Adrenal gland (tissue), 9 donors: ENCODE measurements at regions not wholly inside any gene's neighbourhood (a gene's known extent, or its start where the extent isn't known, plus 50 kb on each side); places are given as distances from the start of the nearest gene placed in this dataset.

Experiments used
- DNase-seq, 7 donors: peaks; one replicate each; pipeline ENCODE4 v3.0.0-alpha.2; 2019 to 2020
- H3K27ac ChIP-seq, 5 donors: fragments of 200-600 bp; sonication (generic) in 4 of 5; 1 replicate in 3 of 5; 2 replicates in 2 of 5; pipeline versions ENCODE4 v1.5.1 to v1.8.0; 2016 to 2020; ENCODE audit warnings: mild to moderate bottlenecking in 1 of 5
- H3K27me3 ChIP-seq: fragments of 200-600 bp; 2 replicates; pipeline ENCODE4 v1.8.0; 2021
- H3K36me3 ChIP-seq, 2 donors: fragments of 200-600 bp; replicated peaks in 1 of 2; 1 replicate in 1 of 2; 2 replicates in 1 of 2; pipeline versions ENCODE4 v1.5.1 to v1.8.0; 2018 to 2022
- H3K4me1 ChIP-seq, 2 donors: fragments of 200-600 bp; replicated peaks in 1 of 2; 1 replicate in 1 of 2; 2 replicates in 1 of 2; pipeline versions ENCODE4 v1.5.1 to v1.8.0; 2018 to 2021
- H3K4me3 ChIP-seq, 4 donors: fragments of 200-600 bp; sonication (generic) in 3 of 4; one replicate each; pipeline ENCODE4 v1.5.1; 2016 to 2018
- H3K9me3 ChIP-seq, 3 donors: fragments of 200-600 bp; sonication (generic) in 1 of 3; replicated peaks in 1 of 3; 1 replicate in 2 of 3; 2 replicates in 1 of 3; pipeline versions ENCODE4 v1.5.1 to v1.8.0; 2016 to 2021
- CTCF ChIP-seq, 6 experiments: fragments of 450-650 bp in 4 of 6; fragments of 200-600 bp in 2 of 6; sonication (generic) in 1 of 6; IDR thresholded peaks; 1 replicate in 5 of 6; 2 replicates in 1 of 6; pipeline versions ENCODE4 v1.5.1 to v1.8.0; 2016 to 2021; ENCODE audit warnings: antibody characterized with exemption in 6 of 6, mild to moderate bottlenecking in 2 of 6, moderate library complexity in 1 of 6
- POLR2A ChIP-seq, 2 donors: fragments of 450-650 bp; IDR thresholded peaks; one replicate each; pipeline ENCODE4 v1.6.1; 2017; ENCODE audit warnings: antibody characterized with exemption in 2 of 2, mild to moderate bottlenecking in 2 of 2, moderate library complexity in 1 of 2
- WGBS, 4 donors: extraction: QIAGEN DNeasy Blood & Tissue Kit in 2 of 4; methylation state at CpG; one replicate each; pipeline versions ENCODE4 v1.1.5 to v1.1.7; 2013 to 2017; 5-methylcytosine and 5-hydroxymethylcytosine counted together
- intact Hi-C, 2 donors: fragments of 100-400 bp; cut with DNase I; formaldehyde crosslinking; loops; one replicate each; pipeline versions ENCODE4 v1.14.1 to v1.15.0; 2022 to 2023
- donor health status: healthy with polysubstance abuse.
- donor health status: Bipolar disorder and iron deficiency.
- donor health status: DM: yes; HTN: yes; CAD: no.
- donor health status: DM: no; HTN: no; CAD: no.
- donor health status: DM: no; HTN: no; CAD: no.

GRCh38 chr5:117188211-117188610 lies 613.6 kb upstream of the SEMA6A start:
- no peak overlapping the region for H3K27ac ChIP-seq
- H3K4me1 ChIP-seq = no peaks in the 10 kb centered on the region
- no peak for DNase-seq
- WGBS, 4 donors = 19 to 36% (median 30%) methylated on average over 1 of the region's 1 CpG
- H3K36me3 ChIP-seq = no peaks in the 10 kb centered on the region
- H3K27me3 ChIP-seq = no peaks in the 10 kb centered on the region
- intact Hi-C loops = no loop called here
- no peaks in the 10 kb centered on the region for H3K9me3 ChIP-seq
- no peak overlapping the region for H3K4me3 ChIP-seq
- TF ChIP-seq CTCF (IDR thresholded peaks at IDR 0.05) (no peak), POLR2A (IDR thresholded peaks at IDR 0.05) (no peak)

- WGBS, 4 donors = 55 to 68% (median 61%) methylated on average over 3 of the region's 3 CpGs
- no peak overlapping the region for H3K27ac ChIP-seq
- TF ChIP-seq POLR2A (IDR thresholded peaks at IDR 0.05) (no peak), CTCF (IDR thresholded peaks at IDR 0.05) (no peak)
Observed at GRCh38 chr5:117186751-117187150, 612.1 kb upstream of the SEMA6A start.

GRCh38 chr5:117183326-117183725 lies 608.7 kb upstream of the SEMA6A start:
- no peaks in the 10 kb centered on the region for H3K9me3 ChIP-seq
- WGBS, 4 donors = 67 to 85% (median 79%) methylated on average over 2 of the region's 2 CpGs
- no peaks in the 10 kb centered on the region for H3K4me1 ChIP-seq

More at GRCh38 chr5:117186751-117187150, 612.1 kb upstream of the SEMA6A start:
- Histone ChIP-seq H3K4me3 (no peak overlapping the region), H3K9me3 (no peaks in the 10 kb centered on the region), H3K36me3 (no peaks in the 10 kb centered on the region), H3K4me1 (no peaks in the 10 kb centered on the region), H3K27me3 (no peaks in the 10 kb centered on the region)
- intact Hi-C loops = no loop called here
- no peak for DNase-seq

GRCh38 chr5:117182104-117182503 lies 607.5 kb upstream of the SEMA6A start:
- no peak overlapping the region for H3K27ac ChIP-seq
- 80 to 85% (median 82%) methylated on average over 1 of the region's 1 CpG for WGBS, 4 donors
- H3K4me1 ChIP-seq = no peaks in the 10 kb centered on the region
- intact Hi-C loops = no loop called here
- DNase-seq = no peak
- H3K27me3 ChIP-seq = no peaks in the 10 kb centered on the region
- TF ChIP-seq CTCF (IDR thresholded peaks at IDR 0.05) (no peak), POLR2A (IDR thresholded peaks at IDR 0.05) (no peak)
- no peaks in the 10 kb centered on the region for H3K36me3 ChIP-seq
- H3K9me3 ChIP-seq = no peaks in the 10 kb centered on the region
- H3K4me3 ChIP-seq = no peak overlapping the region

More at GRCh38 chr5:117183326-117183725, 608.7 kb upstream of the SEMA6A start:
- H3K4me3 ChIP-seq = no peak overlapping the region
- no peak for DNase-seq
- intact Hi-C loops = no loop called here
- H3K27ac ChIP-seq = no peak overlapping the region
- TF ChIP-seq POLR2A (IDR thresholded peaks at IDR 0.05) = no peak
- no peak for TF ChIP-seq CTCF (IDR thresholded peaks at IDR 0.05)
- no peaks in the 10 kb centered on the region for H3K27me3 ChIP-seq
- no peaks in the 10 kb centered on the region for H3K36me3 ChIP-seq
